ENCODE measurements at regions not wholly inside any gene's neighbourhood (a gene's known extent, or its start where the extent isn't known, plus 50 kb on each side); places are given as distances from the start of the nearest gene placed in this dataset.

GRCh38 chr16:64730261-64730660, 391.6 kb downstream of the CDH11 start:
- TF ChIP-seq CTCF (IDR thresholded peaks at IDR 0.05; ENCODE audit: low read depth, low read length): no peak
- no peak overlapping the region for H3K4me3 ChIP-seq (ENCODE audit: low read depth, low read length)
- DNase-seq (ENCODE audit: low read depth, low spot score): peak; percentile 16
- in situ Hi-C loops (cut with HindIII; ENCODE audit: low sequenced_read_pairs): no loop called here

GRCh38 chr16:64724339-64724738, 397.5 kb downstream of the CDH11 start:
- in situ Hi-C loops (cut with HindIII; ENCODE audit: low sequenced_read_pairs): no loop called here
- no peak for DNase-seq (ENCODE audit: low read depth, low spot score)
- H3K4me3 ChIP-seq (ENCODE audit: low read depth, low read length): no peak overlapping the region
- TF ChIP-seq CTCF (IDR thresholded peaks at IDR 0.05; ENCODE audit: low read depth, low read length): no peak

GRCh38 chr16:64718486-64718885, 403.4 kb downstream of the CDH11 start:
- no peak for DNase-seq (ENCODE audit: low read depth, low spot score)
- TF ChIP-seq CTCF (IDR thresholded peaks at IDR 0.05; ENCODE audit: low read depth, low read length): no peak
- H3K4me3 ChIP-seq (ENCODE audit: low read depth, low read length): no peak overlapping the region
- in situ Hi-C loops (cut with HindIII; ENCODE audit: low sequenced_read_pairs): no loop called here

GRCh38 chr16:64717871-64718270, 404.0 kb downstream of the CDH11 start:
- DNase-seq (ENCODE audit: low read depth, low spot score): no peak

GRCh38 chr16:64715624-64716023, 406.2 kb downstream of the CDH11 start:
- no peak for DNase-seq (ENCODE audit: low read depth, low spot score)
- TF ChIP-seq CTCF (IDR thresholded peaks at IDR 0.05; ENCODE audit: low read depth, low read length): no peak
- in situ Hi-C loops (cut with HindIII; ENCODE audit: low sequenced_read_pairs): no loop called here
- no peak overlapping the region for H3K4me3 ChIP-seq (ENCODE audit: low read depth, low read length)

More at GRCh38 chr16:64717871-64718270, 404.0 kb downstream of the CDH11 start:
- no peak for TF ChIP-seq CTCF (IDR thresholded peaks at IDR 0.05; ENCODE audit: low read depth, low read length)
- in situ Hi-C loops (cut with HindIII; ENCODE audit: low sequenced_read_pairs): no loop called here
- H3K4me3 ChIP-seq (ENCODE audit: low read depth, low read length): no peak overlapping the region

GRCh38 chr16:64712026-64712425, 409.8 kb downstream of the CDH11 start:
- peak; percentile 67 for DNase-seq (ENCODE audit: low read depth, low spot score)
- H3K4me3 ChIP-seq (ENCODE audit: low read depth, low read length): no peak overlapping the region
- in situ Hi-C loops (cut with HindIII; ENCODE audit: low sequenced_read_pairs): no loop called here
- no peak for TF ChIP-seq CTCF (IDR thresholded peaks at IDR 0.05; ENCODE audit: low read depth, low read length)

- in situ Hi-C loops (cut with HindIII; ENCODE audit: low sequenced_read_pairs): no loop called here
- DNase-seq (ENCODE audit: low read depth, low spot score): peak; percentile 20
- no peak for TF ChIP-seq CTCF (IDR thresholded peaks at IDR 0.05; ENCODE audit: low read depth, low read length)
- H3K4me3 ChIP-seq (ENCODE audit: low read depth, low read length): no peak overlapping the region
These were observed 410.3 kb downstream of the CDH11 start for GRCh38 chr16:64711596-64711995.
